Stromal cell of bone marrow (primary cell): ENCODE measurements at regions not wholly inside any gene's neighbourhood (a gene's known extent, or its start where the extent isn't known, plus 50 kb on each side); places are given as distances from the start of the nearest gene placed in this dataset.

Experiments used
- DNase-seq: peaks from one replicate; pipeline ENCODE4 v3.0.0-alpha.2; 2012; ENCODE audit warnings: low read depth

DNA sequence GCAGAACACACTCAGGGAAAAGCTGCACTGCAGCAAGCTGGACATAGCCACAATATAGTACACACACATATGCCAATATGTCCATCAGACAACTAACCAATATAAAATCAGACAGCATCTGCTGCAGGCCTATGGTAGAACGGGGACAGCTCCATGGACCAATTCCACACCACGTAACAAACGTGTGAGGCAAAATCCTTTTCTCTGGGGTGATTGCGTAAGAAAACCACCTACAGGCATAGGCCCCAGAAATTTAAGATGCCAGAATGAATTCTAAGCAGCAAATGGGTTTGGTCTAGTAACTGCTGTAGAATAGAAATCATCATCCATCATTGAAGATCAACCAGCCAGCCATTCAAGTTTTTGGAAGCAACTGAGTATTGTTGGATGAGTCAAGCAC is 368.9 kb upstream of the TMPO start:
- no peak for DNase-seq

DNA sequence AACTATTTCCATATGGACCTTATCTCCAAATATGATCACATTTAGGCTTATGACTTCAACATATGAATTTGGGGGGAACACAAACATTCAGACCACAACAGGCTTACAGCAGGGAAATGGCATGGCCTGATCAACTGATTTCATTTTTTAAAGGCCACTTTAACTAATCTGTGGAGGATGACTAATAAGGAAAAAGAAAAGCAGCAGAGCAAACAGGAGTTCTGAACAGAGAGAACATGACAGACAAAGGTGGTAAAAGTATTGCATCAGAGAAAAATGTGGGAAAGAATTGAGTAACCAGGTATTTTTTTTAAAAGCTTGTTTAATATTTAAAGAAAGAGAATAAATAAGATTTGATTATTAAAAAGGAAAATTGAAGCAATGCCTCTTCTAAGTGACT is 366.1 kb upstream of the TMPO start:
- no peak for DNase-seq

GRCh38 chr12:98149691-98150210 is 365.6 kb upstream of the TMPO start:
- no peak for DNase-seq

DNA sequence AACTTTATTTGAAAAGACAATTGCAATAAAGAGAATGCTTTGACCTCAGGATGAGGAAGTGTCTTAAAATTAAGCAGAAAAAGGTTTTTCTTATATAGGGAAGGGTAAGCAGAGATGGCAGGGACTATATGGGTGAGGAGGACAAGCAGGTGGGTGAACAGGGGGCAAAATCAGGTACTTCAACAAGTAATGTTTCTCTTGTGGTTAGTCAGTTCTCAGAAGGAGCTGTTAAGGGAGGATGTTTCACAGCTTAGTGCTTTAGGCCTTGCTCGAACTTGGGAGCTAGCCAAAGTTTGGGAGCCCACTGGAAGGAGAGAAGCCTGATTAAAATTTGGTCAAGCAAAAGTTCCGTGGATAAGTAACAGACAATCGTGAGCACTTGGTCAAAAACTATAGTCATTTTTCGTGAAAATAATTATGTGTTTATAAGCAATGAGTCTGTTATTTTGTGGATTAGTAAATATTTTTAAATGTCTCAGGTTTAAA is 364.2 kb upstream of the TMPO start:
- no peak for DNase-seq

- no peak for DNase-seq
These were observed 363.4 kb upstream of the TMPO start for GRCh38 chr12:98151984-98152383.

DNA sequence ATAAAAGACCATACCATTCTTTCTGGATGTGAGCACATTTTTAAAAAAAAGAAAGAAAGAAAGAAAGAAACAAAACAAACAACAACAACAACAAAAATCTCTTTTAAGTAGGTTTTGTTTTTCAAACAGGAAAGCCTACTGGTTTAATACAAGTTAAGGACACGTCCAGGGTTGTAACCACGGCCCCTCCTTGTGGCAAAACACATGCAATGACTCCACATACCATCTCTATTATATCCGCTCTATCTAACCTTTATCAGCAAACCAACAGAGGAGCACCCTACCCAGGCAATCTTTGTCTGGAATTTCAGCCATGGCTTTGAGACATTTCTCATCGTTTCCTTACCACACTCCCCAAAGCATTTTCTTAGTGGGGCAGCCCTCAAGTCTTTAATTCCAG is 360.5 kb upstream of the TMPO start:
- DNase-seq, result no peak

DNA sequence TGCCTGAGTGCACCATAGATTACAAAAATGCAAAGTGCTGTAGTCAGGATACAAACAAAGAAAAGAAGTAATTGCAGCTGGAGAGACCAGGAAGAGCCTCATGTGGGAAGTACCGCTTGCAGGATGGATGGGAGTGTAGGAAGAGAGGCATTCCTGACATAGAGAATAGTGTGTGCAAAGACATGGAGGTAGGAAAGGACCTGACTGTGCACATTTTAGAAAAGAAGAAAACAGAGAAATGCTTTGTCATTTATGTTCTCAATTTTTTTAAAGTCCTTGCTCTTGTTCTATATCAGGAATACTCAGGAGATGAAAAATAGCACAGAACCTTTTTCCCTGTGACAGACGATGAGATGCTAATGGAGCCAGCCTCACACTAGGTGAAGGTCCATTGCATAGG is 358.7 kb upstream of the TMPO start:
- DNase-seq, result no peak

DNA sequence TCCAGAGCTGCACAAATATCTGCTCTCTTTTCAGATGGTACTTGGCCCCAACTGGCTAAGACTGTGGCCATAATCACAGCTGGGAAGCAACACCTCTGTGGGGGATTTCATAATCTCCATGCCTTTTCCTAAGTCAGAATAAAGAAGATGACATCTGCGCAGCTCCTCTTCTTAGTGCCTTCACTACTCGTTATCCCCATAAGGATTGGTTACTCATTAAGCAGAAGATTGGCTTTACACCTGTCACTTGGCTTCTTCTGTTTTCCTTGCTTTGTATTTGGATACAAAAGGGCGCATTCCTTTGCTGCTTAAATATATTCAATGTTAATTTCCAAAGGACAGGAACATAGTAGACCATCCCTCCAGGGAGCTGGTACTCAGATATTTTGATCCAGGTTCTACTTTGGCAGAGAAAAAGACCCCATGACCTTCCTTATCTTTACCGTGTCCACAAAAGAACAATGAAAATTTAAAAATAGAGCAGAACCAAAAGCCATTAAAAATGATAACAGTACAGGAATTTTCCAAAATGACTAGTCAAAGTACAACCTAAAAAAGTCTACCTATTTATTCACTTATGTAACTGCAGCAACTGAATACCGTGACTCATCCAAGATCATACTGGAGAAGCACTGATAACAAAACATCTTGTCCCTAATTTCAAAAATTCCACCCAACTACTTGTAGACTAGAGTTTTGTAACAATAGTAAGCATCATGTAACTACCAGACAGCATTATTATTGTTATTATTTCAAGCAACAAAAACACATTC is 352.3 kb upstream of the TMPO start:
- no peak for DNase-seq

- no peak for DNase-seq
These were observed 343.1 kb upstream of the TMPO start for GRCh38 chr12:98172304-98172703.

- no peak for DNase-seq
These were observed 342.6 kb upstream of the TMPO start for GRCh38 chr12:98172801-98173200.

GRCh38 chr12:98173773-98174427 is 341.5 kb upstream of the TMPO start:
- no peak for DNase-seq

GRCh38 chr12:98174428-98174809 is 341.0 kb upstream of the TMPO start:
- DNase-seq, result no peak

DNA sequence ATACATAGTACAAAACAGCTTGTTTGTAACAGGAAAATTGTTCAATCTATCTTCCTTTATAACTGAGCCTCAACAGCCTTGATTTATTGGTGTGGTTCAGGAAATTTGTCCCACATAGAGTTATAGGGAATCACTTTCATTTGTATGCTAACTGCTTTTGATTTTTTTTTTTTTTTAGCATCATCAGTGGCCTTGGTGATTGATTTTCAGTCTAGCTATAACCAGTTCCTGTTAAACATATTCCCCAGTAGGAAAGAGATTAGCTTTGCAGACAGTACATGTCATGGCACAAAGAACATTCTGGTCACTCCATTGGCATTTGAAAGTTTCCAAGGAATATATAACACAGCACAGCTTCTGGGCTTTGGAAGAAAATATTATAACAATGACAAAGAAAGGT is 337.3 kb upstream of the TMPO start:
- DNase-seq, result no peak

- DNase-seq, result no peak
These were observed 336.2 kb upstream of the TMPO start for GRCh38 chr12:98179151-98179550.

DNA sequence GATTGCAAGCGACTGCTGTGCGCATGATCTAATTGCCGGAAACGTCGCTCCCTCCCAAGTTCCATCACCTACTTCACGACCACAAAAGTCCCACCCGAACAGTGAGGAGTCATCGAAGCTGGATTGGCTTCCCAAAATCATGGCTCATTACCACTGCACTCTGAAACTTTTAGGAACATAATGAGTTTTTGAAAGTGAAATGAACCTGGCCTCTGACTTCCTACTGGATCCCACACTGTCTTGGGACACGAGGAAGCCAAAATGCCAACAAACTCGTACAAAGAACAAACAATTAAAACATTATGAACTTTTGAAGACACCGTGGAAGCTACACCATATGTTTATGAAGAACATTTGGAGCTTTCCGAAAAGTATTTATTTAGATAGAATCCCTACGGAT is 334.8 kb upstream of the TMPO start:
- DNase-seq, result no peak

- DNase-seq, result no peak
These were observed 332.6 kb upstream of the TMPO start for GRCh38 chr12:98182821-98183220.

DNA sequence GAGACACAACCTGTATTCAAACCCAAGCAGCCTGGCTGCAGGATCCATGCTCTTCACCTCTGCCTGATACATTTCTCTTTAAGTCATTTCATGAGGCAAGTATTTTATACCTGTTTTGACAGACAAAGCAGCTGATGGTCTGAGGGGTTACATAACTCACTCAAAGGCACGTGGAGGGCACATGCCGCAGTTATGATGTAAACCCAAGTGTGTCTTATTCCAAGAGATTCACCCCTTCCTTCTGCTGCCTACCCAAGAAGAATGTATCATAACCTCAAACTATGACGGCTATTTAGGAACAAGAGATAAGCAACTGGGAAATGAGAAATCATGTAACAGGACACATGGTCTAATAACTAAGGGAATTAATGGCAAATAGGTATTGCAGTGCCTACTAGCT is 329.8 kb upstream of the TMPO start:
- DNase-seq, result no peak

GRCh38 chr12:98188650-98189077 is 326.7 kb upstream of the TMPO start:
- DNase-seq, result no peak

GRCh38 chr12:98194591-98194990 is 320.8 kb upstream of the TMPO start:
- no peak for DNase-seq

DNA sequence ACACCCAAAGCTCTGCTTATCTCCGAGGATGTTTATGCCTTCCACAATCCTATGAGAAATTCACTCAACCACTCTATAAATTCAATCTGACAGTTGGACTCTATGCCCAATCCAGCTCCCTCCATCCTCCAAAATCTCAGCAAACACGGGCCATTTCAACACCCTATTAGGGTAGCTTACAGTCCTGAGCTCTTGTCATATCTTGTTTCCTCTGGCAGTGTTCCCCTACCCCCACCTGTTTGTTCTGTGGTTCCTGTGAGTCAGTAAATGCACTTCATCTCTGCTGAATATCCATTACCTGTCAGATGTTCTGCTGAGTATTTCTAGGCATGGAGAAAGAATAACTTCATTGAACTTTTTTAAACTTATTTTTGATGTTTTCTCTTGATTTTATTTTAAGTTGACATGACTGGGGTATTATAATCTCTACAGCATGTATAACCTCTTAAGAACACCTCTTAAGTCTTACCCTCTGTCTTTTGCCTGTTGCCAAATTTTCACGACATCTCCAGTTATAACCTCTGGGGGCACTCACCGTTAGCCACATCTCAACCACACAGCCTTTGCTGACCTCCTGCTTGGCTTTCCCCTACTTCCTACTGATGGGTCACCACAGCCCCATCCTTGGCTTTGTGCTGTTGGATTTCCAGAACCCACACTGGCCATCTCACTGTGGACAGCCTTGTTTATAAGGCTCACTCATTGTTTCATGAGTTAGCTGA is 317.0 kb upstream of the TMPO start:
- DNase-seq, result no peak

DNA sequence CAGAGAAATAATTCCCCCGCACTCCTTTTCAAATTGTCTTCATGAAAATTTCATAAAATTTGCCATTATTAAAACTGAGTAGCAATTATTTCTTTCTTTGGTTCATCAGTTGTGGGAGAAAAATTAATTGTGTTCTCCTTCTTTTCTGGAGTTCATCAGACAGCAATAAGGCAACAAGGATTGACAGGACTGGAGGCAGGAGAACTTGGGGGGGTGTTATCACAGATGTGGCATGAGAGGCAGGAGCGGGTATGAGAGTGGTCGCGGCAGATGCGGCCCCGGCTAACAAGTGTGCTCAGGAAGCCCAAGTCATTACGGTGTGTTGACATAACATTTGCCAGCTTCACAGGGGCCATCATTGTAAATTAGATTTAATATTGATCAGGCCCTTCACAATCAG is 306.6 kb upstream of the TMPO start:
- DNase-seq, result no peak

DNA sequence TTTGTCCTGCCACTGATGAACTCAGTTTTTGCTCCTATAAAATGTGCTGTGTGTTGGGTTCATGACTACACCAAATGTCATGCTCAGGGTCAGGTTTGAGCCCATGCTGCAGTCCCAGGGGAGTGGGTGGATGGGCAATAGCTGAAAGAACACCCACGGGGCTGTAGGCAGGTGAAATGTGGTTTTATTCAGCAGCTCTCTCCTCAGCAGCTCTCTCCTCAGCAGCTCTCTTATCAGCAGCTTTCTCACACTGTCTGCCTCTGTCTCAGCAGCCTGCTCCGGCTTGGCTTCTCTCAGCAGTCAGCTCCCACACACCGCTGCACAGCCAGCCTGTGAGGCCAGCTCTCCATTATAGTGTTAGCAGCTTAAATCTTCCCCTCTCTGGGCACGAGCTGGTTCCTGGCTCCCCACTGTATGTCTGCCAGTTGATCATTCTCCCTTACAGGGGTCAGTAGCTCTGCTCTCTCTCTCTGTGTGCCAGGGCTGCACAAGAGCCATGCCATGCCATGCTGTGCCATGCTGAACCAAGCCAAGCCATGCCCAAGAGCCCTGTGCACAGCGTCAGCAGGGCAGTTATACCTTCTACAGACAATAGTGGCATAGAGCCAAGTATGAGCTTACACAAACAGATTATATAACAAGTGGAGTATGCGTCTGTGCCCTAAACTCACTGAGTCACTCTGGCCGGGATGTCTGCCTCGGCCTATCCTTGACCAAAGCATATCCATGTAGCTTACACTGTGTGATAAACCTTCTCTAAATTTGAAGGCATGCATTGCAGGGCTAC is 303.3 kb upstream of the TMPO start:
- DNase-seq, result no peak
